GM12874 (cell line): ENCODE measurements at regions not wholly inside any gene's neighbourhood (a gene's known extent, or its start where the extent isn't known, plus 50 kb on each side); places are given as distances from the start of the nearest gene placed in this dataset.

Experiments used
- CTCF ChIP-seq: IDR thresholded peaks from 2 replicates; pipeline ENCODE4 v1.5.1; 2011; ENCODE audit warnings: low read depth, mild to moderate bottlenecking, control low read depth, low read length, moderate library complexity; ENCODE audit not compliant: insufficient read depth

GRCh38 chr22:49210606-49211005, 617.1 kb downstream of the BRD1 start:
- TF ChIP-seq CTCF, result no peak

- no peak for TF ChIP-seq CTCF
Observed at GRCh38 chr22:49209452-49210195, 618.0 kb downstream of the BRD1 start.

- TF ChIP-seq CTCF, result no peak
Observed at GRCh38 chr22:49208768-49209252, 618.9 kb downstream of the BRD1 start.

GRCh38 chr22:49208004-49208402, 619.7 kb downstream of the BRD1 start:
- no peak for TF ChIP-seq CTCF

GRCh38 chr22:49207008-49208003, 620.4 kb downstream of the BRD1 start:
- no peak for TF ChIP-seq CTCF

- TF ChIP-seq CTCF, result no peak
Observed at GRCh38 chr22:49206281-49206680, 621.4 kb downstream of the BRD1 start.

- no peak for TF ChIP-seq CTCF
Observed at GRCh38 chr22:49205483-49205800, 622.2 kb downstream of the BRD1 start.
